Brain microvascular endothelial cell (primary cell): ENCODE measurements at regions not wholly inside any gene's neighbourhood (a gene's known extent, or its start where the extent isn't known, plus 50 kb on each side); places are given as distances from the start of the nearest gene placed in this dataset.

ENCODE experiments used
- DNase-seq: peaks from one replicate; pipeline ENCODE4 v3.0.0-alpha.2; 2020
- H3K27ac ChIP-seq: fragments of 250-450 bp; sonication (Bioruptor Pico); 2 replicates; pipeline ENCODE4 v1.5.1; 2020; ENCODE audit warnings: mild to moderate bottlenecking, moderate library complexity
- H3K27me3 ChIP-seq: fragments of 250-450 bp; sonication (Bioruptor Pico); replicated peaks from 2 replicates; pipeline ENCODE4 v1.5.1; 2020; ENCODE audit warnings: mild to moderate bottlenecking
- H3K36me3 ChIP-seq: fragments of 250-450 bp; sonication (Bioruptor Pico); replicated peaks from 2 replicates; pipeline ENCODE4 v1.5.1; 2020; ENCODE audit warnings: mild to moderate bottlenecking
- H3K4me3 ChIP-seq: 2 replicates; pipeline ENCODE4 v1.5.1; 2011; ENCODE audit warnings: low read depth, mild to moderate bottlenecking, control low read depth, low read length, moderate library complexity
- CTCF ChIP-seq: IDR thresholded peaks from 2 replicates; pipeline ENCODE4 v1.5.1; 2011; ENCODE audit warnings: low read depth, mild to moderate bottlenecking, moderate library complexity, low read length, control low read depth, inconsistent platforms; ENCODE audit errors: missing control alignments
- in situ Hi-C: cut with HindIII; loops from 2 replicates; pipeline ENCODE4 v1.10.0; 2017; ENCODE audit warnings: low sequenced_read_pairs, low pct_ligation_motif_present

- in situ Hi-C loops: no loop called here
- H3K27me3 ChIP-seq: no peaks in the 10 kb centered on the region
- DNase-seq: peak; percentile 99
- TF ChIP-seq CTCF: no peak
- no peaks in the 10 kb centered on the region for H3K36me3 ChIP-seq
- peak overlapping the region; percentile 84 for H3K27ac ChIP-seq
- H3K4me3 ChIP-seq: peak overlapping the region; percentile 83
Observed at GRCh38 chr2:64750817-64751285, 97.1 kb upstream of the SERTAD2 start.

GRCh38 chr2:64751286-64752260 is 97.9 kb upstream of the SERTAD2 start:
- H3K27ac ChIP-seq: peak overlapping the region; percentile 70
- in situ Hi-C loops: no loop called here
- H3K4me3 ChIP-seq: peak overlapping the region; percentile 73
- no peaks in the 10 kb centered on the region for H3K36me3 ChIP-seq
- H3K27me3 ChIP-seq: no peaks in the 10 kb centered on the region
- TF ChIP-seq CTCF: peak; percentile 45
- DNase-seq: peak; percentile 27

- Histone ChIP-seq H3K27ac (no peak overlapping the region), H3K36me3 (no peaks in the 10 kb centered on the region), H3K27me3 (no peaks in the 10 kb centered on the region), H3K4me3 (no peak overlapping the region)
- no peak for TF ChIP-seq CTCF
- no peak for DNase-seq
- in situ Hi-C loops: no loop called here
Observed at GRCh38 chr2:64753399-64753798, 99.7 kb upstream of the SERTAD2 start.

- no peak for TF ChIP-seq CTCF
- H3K27ac ChIP-seq: no peak overlapping the region
- H3K27me3 ChIP-seq: no peaks in the 10 kb centered on the region
- no peak for DNase-seq
- in situ Hi-C loops: no loop called here
- H3K4me3 ChIP-seq: no peak overlapping the region
- no peaks in the 10 kb centered on the region for H3K36me3 ChIP-seq
Observed at GRCh38 chr2:64754570-64754969, 100.9 kb upstream of the SERTAD2 start.

GRCh38 chr2:64757126-64757525 is 103.4 kb upstream of the SERTAD2 start:
- in situ Hi-C loops: no loop called here

More at GRCh38 chr2:64757126-64757525, 103.4 kb upstream of the SERTAD2 start:
- no peak for DNase-seq
- no peak overlapping the region for H3K4me3 ChIP-seq
- TF ChIP-seq CTCF: no peak
- no peaks in the 10 kb centered on the region for H3K27me3 ChIP-seq
- H3K27ac ChIP-seq: no peak overlapping the region
- no peaks in the 10 kb centered on the region for H3K36me3 ChIP-seq
